GM23338 (cell line): ENCODE measurements at regions not wholly inside any gene's neighbourhood (a gene's known extent, or its start where the extent isn't known, plus 50 kb on each side); places are given as distances from the start of the nearest gene placed in this dataset.

Source experiments
- ATAC-seq: fragments of 200-7000 bp; cut with Tn5 transposase; 3 replicates; pipeline ENCODE4 v1.9.1; 2020
- DNase-seq: peaks from one replicate; pipeline ENCODE4 v3.0.0-alpha.2; 2015; ENCODE audit warnings: low spot score
- H2AFZ ChIP-seq: fragments of 200-600 bp; sonication (generic); 2 replicates; pipeline ENCODE4 v1.8.0; 2016; ENCODE audit warnings: antibody characterized with exemption, mild to moderate bottlenecking, moderate library complexity
- H3F3A ChIP-seq: fragments of 200-600 bp; sonication (generic); replicated peaks from 2 replicates; pipeline ENCODE4 v1.8.0; 2017; ENCODE audit warnings: antibody characterized with exemption, mixed run types, low read depth
- H3K27ac ChIP-seq: fragments of 200-600 bp; sonication (generic); 2 replicates; pipeline ENCODE4 v1.6.1; 2016; ENCODE audit warnings: low read depth
- H3K27me3 ChIP-seq: fragments of 200-600 bp; sonication (generic); 2 replicates; pipeline ENCODE4 v1.8.0; 2016; ENCODE audit warnings: mild to moderate bottlenecking, mixed run types, moderate library complexity; ENCODE audit not compliant: insufficient read depth
- H3K36me3 ChIP-seq: fragments of 200-600 bp; sonication (generic); 2 replicates; pipeline ENCODE4 v1.8.0; 2016; ENCODE audit warnings: mild to moderate bottlenecking; ENCODE audit not compliant: insufficient read depth
- H3K4me1 ChIP-seq: fragments of 200-600 bp; sonication (generic); 2 replicates; pipeline ENCODE4 v1.8.0; 2016; ENCODE audit warnings: mild to moderate bottlenecking, moderate library complexity; ENCODE audit not compliant: insufficient read depth
- H3K4me2 ChIP-seq: fragments of 200-600 bp; sonication (generic); 2 replicates; pipeline ENCODE4 v1.7.1; 2017; ENCODE audit warnings: mixed run types
- H3K4me3 ChIP-seq: fragments of 200-600 bp; sonication (generic); 2 replicates; pipeline ENCODE4 v1.6.1; 2016; ENCODE audit warnings: mixed run types
- H3K79me2 ChIP-seq: fragments of 200-600 bp; sonication (generic); replicated peaks from 2 replicates; pipeline ENCODE4 v1.8.0; 2017; ENCODE audit warnings: mild to moderate bottlenecking; ENCODE audit not compliant: insufficient read depth
- H3K9me2 ChIP-seq: fragments of 200-600 bp; sonication (generic); 2 replicates; pipeline ENCODE4 v1.8.0; 2017; ENCODE audit not compliant: insufficient read depth
- H4K20me1 ChIP-seq: fragments of 200-600 bp; sonication (generic); replicated peaks from 2 replicates; pipeline ENCODE4 v1.8.0; 2017; ENCODE audit warnings: mild to moderate bottlenecking; ENCODE audit not compliant: insufficient read depth
- H3K27ac Mint-ChIP-seq: 2 replicates; pipeline ENCODE4 v1.8.0; 2020; ENCODE audit warnings: inconsistent platforms, mild to moderate bottlenecking, moderate library complexity, mixed read lengths
- H3K27me3 Mint-ChIP-seq: 3 replicates; pipeline ENCODE4 v1.8.0; 2022; ENCODE audit warnings: low read depth, mild to moderate bottlenecking, moderate library complexity, mixed read lengths, inconsistent platforms; ENCODE audit not compliant: insufficient read depth, poor library complexity
- H3K36me3 Mint-ChIP-seq: 3 replicates; pipeline ENCODE4 v1.8.0; 2021; ENCODE audit warnings: low read depth, mild to moderate bottlenecking, inconsistent platforms, moderate library complexity, mixed read lengths
- H3K4me1 Mint-ChIP-seq: 3 replicates; pipeline ENCODE4 v1.8.0; 2020; ENCODE audit warnings: mild to moderate bottlenecking, inconsistent platforms, mixed read lengths
- H3K4me3 Mint-ChIP-seq: 3 replicates; pipeline ENCODE4 v1.8.0; 2021; ENCODE audit warnings: moderate library complexity, mild to moderate bottlenecking, inconsistent platforms, mixed read lengths
- H3K9me3 Mint-ChIP-seq: 3 replicates; pipeline ENCODE4 v1.8.0; 2020; ENCODE audit warnings: moderate library complexity, mild to moderate bottlenecking, inconsistent platforms, mixed read lengths
- NANOG ChIP-seq: IDR thresholded peaks from 2 replicates; pipeline ENCODE4 v1.6.1; 2016; ENCODE audit warnings: antibody characterized with exemption, borderline replicate concordance
- POLR2AphosphoS5 ChIP-seq: IDR thresholded peaks from 2 replicates; pipeline ENCODE4 v1.6.1; 2016; ENCODE audit warnings: antibody characterized with exemption, low read depth
- STAT1 ChIP-seq: IDR thresholded peaks from one replicate; pipeline ENCODE4 v1.6.1; 2016; ENCODE audit warnings: antibody characterized with exemption; ENCODE audit not compliant: unreplicated experiment
- ZNF331 ChIP-seq: fragments of 250-450 bp; sonication (Bioruptor Pico); IDR thresholded peaks from 2 replicates; pipeline ENCODE4 v1.5.0; 2020; ENCODE audit warnings: low read depth, mild to moderate bottlenecking, moderate library complexity
- TF ChIP-seq, protein P1 (sequence below): fragments of 250-450 bp; sonication (Bioruptor Pico); IDR thresholded peaks from 2 replicates; pipeline ENCODE4 v1.5.0; 2020; ENCODE audit warnings: mild to moderate bottlenecking, moderate library complexity
- TF ChIP-seq, protein P2 (sequence below), 2 experiments: fragments of 200-600 bp in 1 of 2; sonication (generic) in 1 of 2; conservative IDR thresholded peaks; 2 replicates each; pipeline versions ENCODE4 v1.5.1 to v1.6.1; 2016 to 2017; ENCODE audit warnings: antibody characterized with exemption in 2 of 2, low read depth in 2 of 2, mild to moderate bottlenecking in 2 of 2, moderate library complexity in 1 of 2
- TF ChIP-seq, protein P3 (sequence below): IDR thresholded peaks from 2 replicates; pipeline ENCODE4 v1.6.1; 2016; ENCODE audit warnings: antibody characterized with exemption

GRCh38 chr2:16375351-16375750 is 290.3 kb downstream of the CYRIA start (continued):
- TF ChIP-seq, protein P1, sequence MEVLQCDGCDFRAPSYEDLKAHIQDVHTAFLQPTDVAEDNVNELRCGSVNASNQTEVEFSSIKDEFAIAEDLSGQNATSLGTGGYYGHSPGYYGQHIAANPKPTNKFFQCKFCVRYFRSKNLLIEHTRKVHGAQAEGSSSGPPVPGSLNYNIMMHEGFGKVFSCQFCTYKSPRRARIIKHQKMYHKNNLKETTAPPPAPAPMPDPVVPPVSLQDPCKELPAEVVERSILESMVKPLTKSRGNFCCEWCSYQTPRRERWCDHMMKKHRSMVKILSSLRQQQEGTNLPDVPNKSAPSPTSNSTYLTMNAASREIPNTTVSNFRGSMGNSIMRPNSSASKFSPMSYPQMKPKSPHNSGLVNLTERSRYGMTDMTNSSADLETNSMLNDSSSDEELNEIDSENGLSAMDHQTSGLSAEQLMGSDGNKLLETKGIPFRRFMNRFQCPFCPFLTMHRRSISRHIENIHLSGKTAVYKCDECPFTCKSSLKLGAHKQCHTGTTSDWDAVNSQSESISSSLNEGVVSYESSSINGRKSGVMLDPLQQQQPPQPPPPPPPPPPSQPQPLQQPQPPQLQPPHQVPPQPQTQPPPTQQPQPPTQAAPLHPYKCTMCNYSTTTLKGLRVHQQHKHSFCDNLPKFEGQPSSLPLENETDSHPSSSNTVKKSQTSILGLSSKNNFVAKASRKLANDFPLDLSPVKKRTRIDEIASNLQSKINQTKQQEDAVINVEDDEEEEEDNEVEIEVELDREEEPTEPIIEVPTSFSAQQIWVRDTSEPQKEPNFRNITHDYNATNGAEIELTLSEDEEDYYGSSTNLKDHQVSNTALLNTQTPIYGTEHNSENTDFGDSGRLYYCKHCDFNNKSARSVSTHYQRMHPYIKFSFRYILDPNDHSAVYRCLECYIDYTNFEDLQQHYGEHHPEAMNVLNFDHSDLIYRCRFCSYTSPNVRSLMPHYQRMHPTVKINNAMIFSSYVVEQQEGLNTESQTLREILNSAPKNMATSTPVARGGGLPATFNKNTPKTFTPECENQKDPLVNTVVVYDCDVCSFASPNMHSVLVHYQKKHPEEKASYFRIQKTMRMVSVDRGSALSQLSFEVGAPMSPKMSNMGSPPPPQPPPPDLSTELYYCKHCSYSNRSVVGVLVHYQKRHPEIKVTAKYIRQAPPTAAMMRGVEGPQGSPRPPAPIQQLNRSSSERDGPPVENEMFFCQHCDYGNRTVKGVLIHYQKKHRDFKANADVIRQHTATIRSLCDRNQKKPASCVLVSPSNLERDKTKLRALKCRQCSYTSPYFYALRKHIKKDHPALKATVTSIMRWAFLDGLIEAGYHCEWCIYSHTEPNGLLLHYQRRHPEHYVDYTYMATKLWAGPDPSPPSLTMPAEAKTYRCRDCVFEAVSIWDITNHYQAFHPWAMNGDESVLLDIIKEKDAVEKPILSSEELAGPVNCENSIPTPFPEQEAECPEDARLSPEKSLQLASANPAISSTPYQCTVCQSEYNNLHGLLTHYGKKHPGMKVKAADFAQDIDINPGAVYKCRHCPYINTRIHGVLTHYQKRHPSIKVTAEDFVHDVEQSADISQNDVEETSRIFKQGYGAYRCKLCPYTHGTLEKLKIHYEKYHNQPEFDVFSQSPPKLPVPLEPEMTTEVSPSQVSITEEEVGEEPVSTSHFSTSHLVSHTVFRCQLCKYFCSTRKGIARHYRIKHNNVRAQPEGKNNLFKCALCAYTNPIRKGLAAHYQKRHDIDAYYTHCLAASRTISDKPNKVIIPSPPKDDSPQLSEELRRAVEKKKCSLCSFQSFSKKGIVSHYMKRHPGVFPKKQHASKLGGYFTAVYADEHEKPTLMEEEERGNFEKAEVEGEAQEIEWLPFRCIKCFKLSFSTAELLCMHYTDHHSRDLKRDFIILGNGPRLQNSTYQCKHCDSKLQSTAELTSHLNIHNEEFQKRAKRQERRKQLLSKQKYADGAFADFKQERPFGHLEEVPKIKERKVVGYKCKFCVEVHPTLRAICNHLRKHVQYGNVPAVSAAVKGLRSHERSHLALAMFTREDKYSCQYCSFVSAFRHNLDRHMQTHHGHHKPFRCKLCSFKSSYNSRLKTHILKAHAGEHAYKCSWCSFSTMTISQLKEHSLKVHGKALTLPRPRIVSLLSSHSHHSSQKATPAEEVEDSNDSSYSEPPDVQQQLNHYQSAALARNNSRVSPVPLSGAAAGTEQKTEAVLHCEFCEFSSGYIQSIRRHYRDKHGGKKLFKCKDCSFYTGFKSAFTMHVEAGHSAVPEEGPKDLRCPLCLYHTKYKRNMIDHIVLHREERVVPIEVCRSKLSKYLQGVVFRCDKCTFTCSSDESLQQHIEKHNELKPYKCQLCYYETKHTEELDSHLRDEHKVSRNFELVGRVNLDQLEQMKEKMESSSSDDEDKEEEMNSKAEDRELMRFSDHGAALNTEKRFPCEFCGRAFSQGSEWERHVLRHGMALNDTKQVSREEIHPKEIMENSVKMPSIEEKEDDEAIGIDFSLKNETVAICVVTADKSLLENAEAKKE (CRISPR knock-in tag): no peak

- no peak overlapping the region for H3K27ac Mint-ChIP-seq
- H3K36me3 Mint-ChIP-seq: no peaks in the 10 kb centered on the region
- Histone ChIP-seq H3K4me1 (no peaks in the 10 kb centered on the region), H4K20me1 (no peaks in the 10 kb centered on the region), H3K27ac (no peak overlapping the region), H3K4me3 (no peak overlapping the region), H3K27me3 (no peaks in the 10 kb centered on the region), H3F3A (no peaks in the 10 kb centered on the region), H3K79me2 (no peaks in the 10 kb centered on the region), H3K4me2 (no peak overlapping the region), H3K36me3 (no peaks in the 10 kb centered on the region), H3K9me2 (peaks cover 7% of the 10 kb centered on the region), H2AFZ (no peak overlapping the region)
- peaks cover 3% of the 10 kb centered on the region; the same call in 1 of the 3 replicates for H3K4me1 Mint-ChIP-seq
- H3K27me3 Mint-ChIP-seq: no peaks in the 10 kb centered on the region
- H3K9me3 Mint-ChIP-seq: no peaks in the 10 kb centered on the region
- DNase-seq (no peak), ATAC-seq (no peak)
- H3K4me3 Mint-ChIP-seq: no peak overlapping the region
- no peak for TF ChIP-seq POLR2AphosphoS5
- TF ChIP-seq ZNF331: no peak
- no peak for TF ChIP-seq STAT1
- TF ChIP-seq, protein P2, sequence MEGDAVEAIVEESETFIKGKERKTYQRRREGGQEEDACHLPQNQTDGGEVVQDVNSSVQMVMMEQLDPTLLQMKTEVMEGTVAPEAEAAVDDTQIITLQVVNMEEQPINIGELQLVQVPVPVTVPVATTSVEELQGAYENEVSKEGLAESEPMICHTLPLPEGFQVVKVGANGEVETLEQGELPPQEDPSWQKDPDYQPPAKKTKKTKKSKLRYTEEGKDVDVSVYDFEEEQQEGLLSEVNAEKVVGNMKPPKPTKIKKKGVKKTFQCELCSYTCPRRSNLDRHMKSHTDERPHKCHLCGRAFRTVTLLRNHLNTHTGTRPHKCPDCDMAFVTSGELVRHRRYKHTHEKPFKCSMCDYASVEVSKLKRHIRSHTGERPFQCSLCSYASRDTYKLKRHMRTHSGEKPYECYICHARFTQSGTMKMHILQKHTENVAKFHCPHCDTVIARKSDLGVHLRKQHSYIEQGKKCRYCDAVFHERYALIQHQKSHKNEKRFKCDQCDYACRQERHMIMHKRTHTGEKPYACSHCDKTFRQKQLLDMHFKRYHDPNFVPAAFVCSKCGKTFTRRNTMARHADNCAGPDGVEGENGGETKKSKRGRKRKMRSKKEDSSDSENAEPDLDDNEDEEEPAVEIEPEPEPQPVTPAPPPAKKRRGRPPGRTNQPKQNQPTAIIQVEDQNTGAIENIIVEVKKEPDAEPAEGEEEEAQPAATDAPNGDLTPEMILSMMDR (conservative IDR thresholded peaks at IDR 0.05; ENCODE audit: low read depth in 2 of 2): no peak
- TF ChIP-seq NANOG: no peak
- TF ChIP-seq, protein P1 (CRISPR knock-in tag): no peak
- TF ChIP-seq, protein P3, sequence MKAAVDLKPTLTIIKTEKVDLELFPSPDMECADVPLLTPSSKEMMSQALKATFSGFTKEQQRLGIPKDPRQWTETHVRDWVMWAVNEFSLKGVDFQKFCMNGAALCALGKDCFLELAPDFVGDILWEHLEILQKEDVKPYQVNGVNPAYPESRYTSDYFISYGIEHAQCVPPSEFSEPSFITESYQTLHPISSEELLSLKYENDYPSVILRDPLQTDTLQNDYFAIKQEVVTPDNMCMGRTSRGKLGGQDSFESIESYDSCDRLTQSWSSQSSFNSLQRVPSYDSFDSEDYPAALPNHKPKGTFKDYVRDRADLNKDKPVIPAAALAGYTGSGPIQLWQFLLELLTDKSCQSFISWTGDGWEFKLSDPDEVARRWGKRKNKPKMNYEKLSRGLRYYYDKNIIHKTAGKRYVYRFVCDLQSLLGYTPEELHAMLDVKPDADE: no peak
Observed at GRCh38 chr2:16374671-16375070, 291.0 kb downstream of the CYRIA start.
